Loucy (cell line): ENCODE measurements at regions not wholly inside any gene's neighbourhood (a gene's known extent, or its start where the extent isn't known, plus 50 kb on each side); places are given as distances from the start of the nearest gene placed in this dataset.

ENCODE experiments used
- H2AFZ ChIP-seq: fragments of 200-600 bp; sonication (generic); 2 replicates; pipeline ENCODE4 v1.6.0; 2016; ENCODE audit warnings: antibody characterized with exemption, mild to moderate bottlenecking, low read length, moderate library complexity
- H3F3A ChIP-seq: fragments of 200-600 bp; 2 replicates; pipeline ENCODE4 v1.6.0; 2016; ENCODE audit warnings: antibody characterized with exemption, low read depth, mild to moderate bottlenecking
- H3K27me3 ChIP-seq: fragments of 200-600 bp; sonication (generic); 2 replicates; pipeline ENCODE4 v1.6.1; 2014; ENCODE audit warnings: low read length, mild to moderate bottlenecking; ENCODE audit not compliant: insufficient read depth, poor library complexity, severe bottlenecking
- H3K36me3 ChIP-seq: fragments of 200-600 bp; sonication (generic); 2 replicates; pipeline ENCODE4 v1.6.1; 2016; ENCODE audit warnings: low read length; ENCODE audit not compliant: insufficient read depth
- H3K4me1 ChIP-seq: fragments of 200-600 bp; sonication (generic); 2 replicates; pipeline ENCODE4 v1.5.1; 2014; ENCODE audit warnings: low read length, mild to moderate bottlenecking; ENCODE audit not compliant: insufficient read depth, poor library complexity, severe bottlenecking
- H3K4me2 ChIP-seq: fragments of 200-600 bp; sonication (generic); 2 replicates; pipeline ENCODE4 v1.6.0; 2014; ENCODE audit warnings: antibody characterized with exemption, low read length, low read depth, mild to moderate bottlenecking; ENCODE audit not compliant: poor library complexity, severe bottlenecking
- H3K4me3 ChIP-seq: fragments of 200-600 bp; sonication (generic); 2 replicates; pipeline ENCODE4 v1.5.1; 2014; ENCODE audit warnings: low read length, mild to moderate bottlenecking, mixed read lengths; ENCODE audit not compliant: poor library complexity, severe bottlenecking
- H3K79me2 ChIP-seq: fragments of 200-600 bp; sonication (generic); 2 replicates; pipeline ENCODE4 v1.6.1; 2014; ENCODE audit warnings: low read length; ENCODE audit not compliant: insufficient read depth
- H3K9ac ChIP-seq: fragments of 200-600 bp; sonication (generic); 2 replicates; pipeline ENCODE4 v1.6.0; 2014; ENCODE audit warnings: mild to moderate bottlenecking, low read depth, low read length, moderate library complexity; ENCODE audit not compliant: poor library complexity, severe bottlenecking
- H3K9me2 ChIP-seq: fragments of 200-600 bp; sonication (generic); replicated peaks from 2 replicates; pipeline ENCODE4 v1.6.1; 2016; ENCODE audit warnings: low read depth, low read length, mixed read lengths
- H3K9me3 ChIP-seq: fragments of 200-600 bp; sonication (generic); 2 replicates; pipeline ENCODE4 v1.6.1; 2014; ENCODE audit warnings: mild to moderate bottlenecking, antibody characterized with exemption, low read length, low read depth; ENCODE audit not compliant: insufficient read depth
- H4K20me1 ChIP-seq: fragments of 200-600 bp; sonication (generic); 2 replicates; pipeline ENCODE4 v1.6.0; 2014; ENCODE audit warnings: antibody characterized with exemption, low read length, mild to moderate bottlenecking; ENCODE audit not compliant: insufficient read depth, poor library complexity, severe bottlenecking
- CTCF ChIP-seq: fragments of 200-600 bp; sonication (generic); conservative IDR thresholded peaks from 2 replicates; pipeline ENCODE4 v1.5.1; 2014; ENCODE audit warnings: mild to moderate bottlenecking, antibody characterized with exemption, low read length
- EZH2phosphoT487 ChIP-seq: fragments of 200-600 bp; IDR thresholded peaks from 2 replicates; pipeline ENCODE4 v1.6.1; 2018; ENCODE audit warnings: antibody characterized with exemption, mild to moderate bottlenecking, moderate library complexity, borderline replicate concordance

- TF ChIP-seq CTCF (no peak), EZH2phosphoT487 (no peak)
These were observed 225.8 kb downstream of the TTC32 start for GRCh38 chr2:19675856-19676460.

GRCh38 chr2:19675003-19675629 is 226.7 kb downstream of the TTC32 start:
- H3K9ac ChIP-seq: no peak overlapping the region
- no peaks in the 10 kb centered on the region for H3K4me1 ChIP-seq
- H3K9me3 ChIP-seq: no peaks in the 10 kb centered on the region
- no peaks in the 10 kb centered on the region for H3K79me2 ChIP-seq
- H3K4me3 ChIP-seq: no peak overlapping the region
- H3K9me2 ChIP-seq: no peaks in the 10 kb centered on the region
- H3K36me3 ChIP-seq: no peaks in the 10 kb centered on the region
- TF ChIP-seq CTCF: no peak
- no peak for TF ChIP-seq EZH2phosphoT487
- H3K27me3 ChIP-seq: no peaks in the 10 kb centered on the region
- no peak overlapping the region for H2AFZ ChIP-seq
- no peak overlapping the region for H3K4me2 ChIP-seq
- no peaks in the 10 kb centered on the region for H3F3A ChIP-seq
- no peaks in the 10 kb centered on the region for H4K20me1 ChIP-seq

More at GRCh38 chr2:19675856-19676460, 225.8 kb downstream of the TTC32 start:
- Histone ChIP-seq H3K79me2 (no peaks in the 10 kb centered on the region), H3K36me3 (no peaks in the 10 kb centered on the region), H3K9me3 (no peaks in the 10 kb centered on the region), H3K9ac (no peak overlapping the region), H3K4me3 (no peak overlapping the region), H3K4me1 (no peaks in the 10 kb centered on the region), H2AFZ (no peak overlapping the region), H3F3A (no peaks in the 10 kb centered on the region), H4K20me1 (no peaks in the 10 kb centered on the region), H3K4me2 (no peak overlapping the region), H3K27me3 (no peaks in the 10 kb centered on the region), H3K9me2 (no peaks in the 10 kb centered on the region)

GRCh38 chr2:19674051-19675002 is 227.5 kb downstream of the TTC32 start:
- no peak overlapping the region for H3K9ac ChIP-seq

More at GRCh38 chr2:19674051-19675002, 227.5 kb downstream of the TTC32 start:
- Histone ChIP-seq H3K36me3 (no peaks in the 10 kb centered on the region), H3K4me2 (no peak overlapping the region), H3K9me3 (no peaks in the 10 kb centered on the region), H2AFZ (no peak overlapping the region), H3K27me3 (no peaks in the 10 kb centered on the region), H3K79me2 (no peaks in the 10 kb centered on the region), H3F3A (no peaks in the 10 kb centered on the region), H3K9me2 (no peaks in the 10 kb centered on the region), H3K4me3 (no peak overlapping the region), H3K4me1 (no peaks in the 10 kb centered on the region), H4K20me1 (no peaks in the 10 kb centered on the region)
- no peak for TF ChIP-seq EZH2phosphoT487
- TF ChIP-seq CTCF: no peak
